Ovary (tissue), 7 donors: ENCODE measurements at regions not wholly inside any gene's neighbourhood (a gene's known extent, or its start where the extent isn't known, plus 50 kb on each side); places are given as distances from the start of the nearest gene placed in this dataset.

Source experiments
- DNase-seq, 5 donors: peaks; one replicate each; pipeline ENCODE4 v3.0.0-alpha.2; 2019 to 2020
- H3K27ac ChIP-seq, 2 donors: fragments of 200-600 bp; one replicate each; pipeline versions ENCODE4 v1.5.1 to v1.8.0; 2019 to 2022
- H3K27me3 ChIP-seq: fragments of 200-600 bp; one replicate; pipeline ENCODE4 v1.8.0; 2022
- H3K36me3 ChIP-seq: fragments of 200-600 bp; sonication (generic); one replicate; pipeline ENCODE4 v1.5.1; 2019
- H3K4me1 ChIP-seq: one replicate; pipeline ENCODE4 v1.8.1; 2013; ENCODE audit warnings: mild to moderate bottlenecking, moderate library complexity; ENCODE audit not compliant: insufficient read depth
- H3K4me3 ChIP-seq: fragments of 200-600 bp; sonication (generic); one replicate; pipeline ENCODE4 v1.5.1; 2017
- H3K9me3 ChIP-seq, 2 donors: fragments of 200-600 bp in 1 of 2; sonication (generic) in 1 of 2; one replicate each; pipeline versions ENCODE4 v1.5.1 to v1.8.1; 2013 to 2019; ENCODE audit warnings: mild to moderate bottlenecking in 1 of 2, moderate library complexity in 1 of 2
- CTCF ChIP-seq, 3 donors: fragments of 450-650 bp in 2 of 3; fragments of 200-600 bp in 1 of 3; IDR thresholded peaks; one replicate each; pipeline versions ENCODE4 v1.5.1 to v1.8.0; 2016 to 2022; ENCODE audit warnings: antibody characterized with exemption in 3 of 3, mild to moderate bottlenecking in 1 of 3
- EP300 ChIP-seq: sonication (generic); formaldehyde crosslinking; IDR thresholded peaks from one replicate; pipeline ENCODE4 v1.6.1; 2017; ENCODE audit warnings: antibody characterized with exemption
- POLR2A ChIP-seq: fragments of 450-650 bp; IDR thresholded peaks from one replicate; pipeline ENCODE4 v1.6.1; 2017; ENCODE audit warnings: antibody characterized with exemption, mild to moderate bottlenecking, moderate library complexity
- WGBS, 3 donors: extraction: QIAGEN DNeasy Blood & Tissue Kit in 1 of 3; methylation state at CpG; one replicate each; pipeline versions ENCODE4 v1.1.5 to v1.1.7; 2013 to 2017; 5-methylcytosine and 5-hydroxymethylcytosine counted together
- intact Hi-C, 4 donors: fragments of 100-400 bp; cut with DNase I; formaldehyde crosslinking; loops; one replicate each; pipeline versions ENCODE4 v1.11.0 to v1.15.1; 2022 to 2023
- donor health status: DM: no; HTN: no; CAD: no; lungs with moderate emphysema.
- donor health status: DM: no; HTN: no; CAD: no.
- donor health status: Bipolar disorder and iron deficiency.
- donor health status: DM: no; HTN: no; CAD: no.
- donor health status: DM: yes; HTN: yes; CAD: no.

GRCh38 chr2:193900292-193900691 lies 1705.6 kb upstream of the TMEFF2 start:
- TF ChIP-seq POLR2A (no peak), EP300 (no peak), CTCF (IDR thresholded peaks at IDR 0.05) (no peak)
- intact Hi-C loops = no loop called here
- Histone ChIP-seq H3K4me1 (no peaks in the 10 kb centered on the region), H3K27me3 (no peaks in the 10 kb centered on the region), H3K9me3 (no peaks in the 10 kb centered on the region), H3K27ac (no peak overlapping the region), H3K36me3 (no peaks in the 10 kb centered on the region), H3K4me3 (no peak overlapping the region)
- 75 to 89% (median 82%) methylated on average over 3 of the region's 3 CpGs for WGBS, 3 donors
- DNase-seq = no peak

GRCh38 chr2:193895226-193895625 lies 1700.5 kb upstream of the TMEFF2 start:
- Histone ChIP-seq H3K4me1 (no peaks in the 10 kb centered on the region), H3K36me3 (no peaks in the 10 kb centered on the region), H3K4me3 (no peak overlapping the region), H3K27ac (no peak overlapping the region), H3K9me3 (no peaks in the 10 kb centered on the region), H3K27me3 (no peaks in the 10 kb centered on the region)
- intact Hi-C loops = no loop called here
- DNase-seq = no peak
- TF ChIP-seq POLR2A (no peak), EP300 (no peak), CTCF (IDR thresholded peaks at IDR 0.05) (no peak)
- WGBS, 3 donors = 69 to 84% (median 73%) methylated on average over 1 of the region's 1 CpG

- Histone ChIP-seq H3K27ac (no peak overlapping the region), H3K36me3 (no peaks in the 10 kb centered on the region), H3K9me3 (no peaks in the 10 kb centered on the region), H3K4me1 (no peaks in the 10 kb centered on the region), H3K27me3 (no peaks in the 10 kb centered on the region), H3K4me3 (no peak overlapping the region)
- intact Hi-C loops = no loop called here
- no peak for DNase-seq
- TF ChIP-seq POLR2A = no peak
- no peak for TF ChIP-seq CTCF (IDR thresholded peaks at IDR 0.05)
- TF ChIP-seq EP300 = no peak
- WGBS, 3 donors = 63 to 77% (median 74%) methylated on average over 1 of the region's 1 CpG
Observed at GRCh38 chr2:193894081-193894480, 1699.3 kb upstream of the TMEFF2 start.

GRCh38 chr2:193891023-193891422 lies 1696.3 kb upstream of the TMEFF2 start:
- H3K4me3 ChIP-seq = no peak overlapping the region
- no peak overlapping the region for H3K27ac ChIP-seq
- 78 to 83% (median 79%) methylated on average over 2 of the region's 2 CpGs for WGBS, 3 donors
- H3K9me3 ChIP-seq = no peaks in the 10 kb centered on the region
- DNase-seq = no peak
- intact Hi-C loops = no loop called here
- TF ChIP-seq EP300 (no peak), POLR2A (no peak), CTCF (IDR thresholded peaks at IDR 0.05) (no peak)
- H3K36me3 ChIP-seq = no peaks in the 10 kb centered on the region
- H3K27me3 ChIP-seq = no peaks in the 10 kb centered on the region
- no peaks in the 10 kb centered on the region for H3K4me1 ChIP-seq

- H3K9me3 ChIP-seq = no peaks in the 10 kb centered on the region
- no peaks in the 10 kb centered on the region for H3K36me3 ChIP-seq
- 94 to 100% (median 94%) methylated on average over 1 of the region's 1 CpG for WGBS, 3 donors
- H3K27me3 ChIP-seq = no peaks in the 10 kb centered on the region
- H3K27ac ChIP-seq = no peak overlapping the region
- TF ChIP-seq POLR2A (no peak), EP300 (no peak), CTCF (IDR thresholded peaks at IDR 0.05) (no peak)
- no peak overlapping the region for H3K4me3 ChIP-seq
- intact Hi-C loops = no loop called here
- no peak for DNase-seq
- no peaks in the 10 kb centered on the region for H3K4me1 ChIP-seq
Observed at GRCh38 chr2:193885419-193885818, 1690.7 kb upstream of the TMEFF2 start.
